Breast epithelium (tissue), 4 donors: ENCODE measurements at regions not wholly inside any gene's neighbourhood (a gene's known extent, or its start where the extent isn't known, plus 50 kb on each side); places are given as distances from the start of the nearest gene placed in this dataset.

Experiments
- DNase-seq, 2 donors: peaks; one replicate each; pipeline ENCODE4 v3.0.0-alpha.2; 2019; ENCODE audit warnings: low spot score in 2 of 2
- H3K27ac ChIP-seq, 2 donors: fragments of 200-600 bp; sonication (generic) in 1 of 2; one replicate each; pipeline ENCODE4 v1.5.1; 2016 to 2019; ENCODE audit warnings: mild to moderate bottlenecking in 1 of 2
- H3K27me3 ChIP-seq, 2 donors: fragments of 200-600 bp; sonication (generic) in 1 of 2; one replicate each; pipeline versions ENCODE4 v1.5.1 to v1.6.0; 2017 to 2019; ENCODE audit warnings: control low read depth in 1 of 2, mild to moderate bottlenecking in 1 of 2
- H3K36me3 ChIP-seq: fragments of 200-600 bp; one replicate; pipeline ENCODE4 v1.5.1; 2019
- H3K4me1 ChIP-seq, 2 donors: fragments of 200-600 bp; sonication (generic); one replicate each; pipeline ENCODE4 v1.5.1; 2016 to 2019; ENCODE audit warnings: control low read depth in 1 of 2
- H3K4me3 ChIP-seq, 3 donors: fragments of 200-600 bp; sonication (generic); 1 replicate in 2 of 3; 2 replicates in 1 of 3; pipeline ENCODE4 v1.5.1; 2016 to 2019; ENCODE audit warnings: mild to moderate bottlenecking in 3 of 3, moderate library complexity in 2 of 3
- H3K9me3 ChIP-seq, 2 donors: fragments of 200-600 bp; sonication (generic) in 1 of 2; one replicate each; pipeline ENCODE4 v1.5.1; 2016 to 2019; ENCODE audit warnings: control low read depth in 1 of 2
- POLR2A ChIP-seq: fragments of 450-650 bp; IDR thresholded peaks from one replicate; pipeline ENCODE4 v1.6.1; 2016; ENCODE audit warnings: antibody characterized with exemption, mild to moderate bottlenecking, moderate library complexity
- POLR2AphosphoS5 ChIP-seq, 3 donors: sonication (generic); formaldehyde crosslinking; IDR thresholded peaks; one replicate each; pipeline ENCODE4 v1.6.1; 2017; ENCODE audit warnings: antibody characterized with exemption in 3 of 3
- intact Hi-C: fragments of 100-400 bp; cut with DNase I; formaldehyde crosslinking; loops from one replicate; pipeline ENCODE4 v1.15.1; 2023; ENCODE audit warnings: low total_unique reads
- TF ChIP-seq, protein P1 (sequence below), 3 donors: fragments of 450-650 bp; IDR thresholded peaks; one replicate each; pipeline ENCODE4 v1.5.1; 2016 to 2017; ENCODE audit warnings: antibody characterized with exemption in 3 of 3, mild to moderate bottlenecking in 3 of 3, moderate library complexity in 3 of 3

- Histone ChIP-seq H3K36me3 (no peaks in the 10 kb centered on the region), H3K27me3 (no peaks in the 10 kb centered on the region), H3K4me3 (no peak overlapping the region), H3K4me1 (no peaks in the 10 kb centered on the region), H3K9me3 (no peaks in the 10 kb centered on the region), H3K27ac (no peak overlapping the region)
- no peak for TF ChIP-seq POLR2A
- intact Hi-C loops: no loop called here
- DNase-seq: no peak
These were observed 224.0 kb upstream of the GMDS start for GRCh38 chr6:2469428-2469827.

GRCh38 chr6:2468601-2468955 lies 223.2 kb upstream of the GMDS start:
- intact Hi-C loops: no loop called here
- TF ChIP-seq POLR2A (no peak), POLR2AphosphoS5 (IDR thresholded peaks at IDR 0.05) (no peak)
- TF ChIP-seq, protein P1, sequence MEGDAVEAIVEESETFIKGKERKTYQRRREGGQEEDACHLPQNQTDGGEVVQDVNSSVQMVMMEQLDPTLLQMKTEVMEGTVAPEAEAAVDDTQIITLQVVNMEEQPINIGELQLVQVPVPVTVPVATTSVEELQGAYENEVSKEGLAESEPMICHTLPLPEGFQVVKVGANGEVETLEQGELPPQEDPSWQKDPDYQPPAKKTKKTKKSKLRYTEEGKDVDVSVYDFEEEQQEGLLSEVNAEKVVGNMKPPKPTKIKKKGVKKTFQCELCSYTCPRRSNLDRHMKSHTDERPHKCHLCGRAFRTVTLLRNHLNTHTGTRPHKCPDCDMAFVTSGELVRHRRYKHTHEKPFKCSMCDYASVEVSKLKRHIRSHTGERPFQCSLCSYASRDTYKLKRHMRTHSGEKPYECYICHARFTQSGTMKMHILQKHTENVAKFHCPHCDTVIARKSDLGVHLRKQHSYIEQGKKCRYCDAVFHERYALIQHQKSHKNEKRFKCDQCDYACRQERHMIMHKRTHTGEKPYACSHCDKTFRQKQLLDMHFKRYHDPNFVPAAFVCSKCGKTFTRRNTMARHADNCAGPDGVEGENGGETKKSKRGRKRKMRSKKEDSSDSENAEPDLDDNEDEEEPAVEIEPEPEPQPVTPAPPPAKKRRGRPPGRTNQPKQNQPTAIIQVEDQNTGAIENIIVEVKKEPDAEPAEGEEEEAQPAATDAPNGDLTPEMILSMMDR (IDR thresholded peaks at IDR 0.05): no peak
- no peaks in the 10 kb centered on the region for H3K9me3 ChIP-seq
- no peaks in the 10 kb centered on the region for H3K36me3 ChIP-seq
- no peak for DNase-seq
- no peak overlapping the region for H3K27ac ChIP-seq
- no peak overlapping the region for H3K4me3 ChIP-seq
- H3K27me3 ChIP-seq: no peaks in the 10 kb centered on the region
- H3K4me1 ChIP-seq: no peaks in the 10 kb centered on the region

DNA sequence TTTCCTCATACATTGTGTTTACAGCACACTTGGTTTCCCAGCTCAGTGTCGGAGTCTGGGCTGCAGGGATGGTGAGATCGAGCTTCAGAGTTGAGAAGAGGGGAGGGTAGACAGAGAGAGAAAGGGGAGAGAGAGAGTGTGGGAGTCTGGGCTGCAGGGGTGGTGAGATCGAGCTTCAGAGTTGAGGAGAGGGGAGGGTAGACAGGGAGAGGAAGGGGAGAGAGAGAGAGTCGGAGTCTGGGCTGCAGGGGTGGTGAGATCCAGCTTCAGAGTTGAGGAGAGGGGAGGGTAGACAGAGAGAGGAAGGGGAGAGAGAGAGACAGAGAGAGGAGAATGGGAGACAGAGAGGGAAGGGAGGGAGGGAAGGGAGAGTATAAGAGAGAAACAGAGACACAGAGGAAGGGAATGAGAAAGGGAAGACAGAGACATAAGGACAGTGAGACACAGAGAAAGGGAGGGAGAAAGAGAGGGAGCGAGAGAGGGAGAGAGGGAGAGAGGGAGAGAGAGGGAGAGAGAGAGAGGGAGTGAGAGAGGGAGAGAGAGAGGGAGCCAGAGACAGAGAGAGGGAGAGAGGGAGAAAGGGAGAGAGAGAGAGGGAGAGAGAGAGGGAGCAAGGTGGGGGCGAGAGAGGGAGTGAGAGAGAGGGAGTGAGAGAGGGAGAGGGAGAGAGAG lies 222.7 kb upstream of the GMDS start:
- no peak for TF ChIP-seq POLR2AphosphoS5 (IDR thresholded peaks at IDR 0.05)
- no peak for TF ChIP-seq POLR2A

DNA sequence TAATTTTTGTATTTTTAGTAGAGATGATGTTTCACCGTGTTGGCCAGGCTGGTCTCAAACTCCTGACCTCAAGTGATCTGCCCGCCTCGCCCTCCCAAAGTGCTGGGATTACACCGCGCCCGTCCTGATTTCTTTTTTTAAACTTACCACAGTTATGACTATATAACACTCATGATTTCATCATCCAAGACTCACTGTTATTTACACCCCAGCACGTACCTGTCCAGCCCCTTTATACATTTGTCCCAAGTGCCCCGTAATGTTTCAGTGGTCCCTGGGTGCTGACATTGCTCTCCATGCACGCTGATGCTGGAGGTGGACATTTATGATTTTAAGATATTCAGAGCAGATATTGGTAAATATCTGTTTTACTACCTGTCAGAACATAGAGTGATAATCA lies 219.9 kb upstream of the GMDS start:
- H3K27me3 ChIP-seq: no peaks in the 10 kb centered on the region
- H3K27ac ChIP-seq: no peak overlapping the region
- DNase-seq: no peak
- H3K9me3 ChIP-seq: no peaks in the 10 kb centered on the region
- TF ChIP-seq POLR2A (no peak), POLR2AphosphoS5 (IDR thresholded peaks at IDR 0.05) (no peak)
- TF ChIP-seq, protein P1 (IDR thresholded peaks at IDR 0.05): no peak
- H3K4me1 ChIP-seq: no peaks in the 10 kb centered on the region
- H3K36me3 ChIP-seq: no peaks in the 10 kb centered on the region
- intact Hi-C loops: no loop called here
- H3K4me3 ChIP-seq: no peak overlapping the region

More for the DNA sequence above, 222.7 kb upstream of the GMDS start:
- H3K4me1 ChIP-seq: no peaks in the 10 kb centered on the region
- H3K27ac ChIP-seq: no peak overlapping the region
- intact Hi-C loops: no loop called here
- no peak for DNase-seq
- no peak overlapping the region for H3K4me3 ChIP-seq
- H3K36me3 ChIP-seq: no peaks in the 10 kb centered on the region
- H3K9me3 ChIP-seq: no peaks in the 10 kb centered on the region
- H3K27me3 ChIP-seq: no peaks in the 10 kb centered on the region

GRCh38 chr6:2464641-2465040 lies 219.2 kb upstream of the GMDS start:
- no peaks in the 10 kb centered on the region for H3K4me1 ChIP-seq
- no peaks in the 10 kb centered on the region for H3K9me3 ChIP-seq
- H3K4me3 ChIP-seq: no peak overlapping the region
- no peak overlapping the region for H3K27ac ChIP-seq
- intact Hi-C loops: no loop called here
- no peak for DNase-seq
- no peaks in the 10 kb centered on the region for H3K27me3 ChIP-seq
- no peaks in the 10 kb centered on the region for H3K36me3 ChIP-seq
- TF ChIP-seq POLR2AphosphoS5 (IDR thresholded peaks at IDR 0.05) (no peak), POLR2A (no peak)
- TF ChIP-seq, protein P1 (IDR thresholded peaks at IDR 0.05): no peak

GRCh38 chr6:2462831-2463230 lies 217.4 kb upstream of the GMDS start:
- H3K4me1 ChIP-seq: no peaks in the 10 kb centered on the region
- intact Hi-C loops: no loop called here
- no peaks in the 10 kb centered on the region for H3K9me3 ChIP-seq

More at GRCh38 chr6:2462831-2463230, 217.4 kb upstream of the GMDS start:
- no peak for TF ChIP-seq POLR2AphosphoS5 (IDR thresholded peaks at IDR 0.05)
- TF ChIP-seq, protein P1 (IDR thresholded peaks at IDR 0.05): no peak
- TF ChIP-seq POLR2A: no peak
- Histone ChIP-seq H3K36me3 (no peaks in the 10 kb centered on the region), H3K4me3 (no peak overlapping the region), H3K27ac (no peak overlapping the region), H3K27me3 (no peaks in the 10 kb centered on the region)
- no peak for DNase-seq
